ENCODE measurements at regions not wholly inside any gene's neighbourhood (a gene's known extent, or its start where the extent isn't known, plus 50 kb on each side); places are given as distances from the start of the nearest gene placed in this dataset.

- Histone ChIP-seq H3K27me3 (ENCODE audit: control insufficient read depth, insufficient read depth, low read length, poor library complexity, severe bottlenecking) (no peaks in the 10 kb centered on the region), H3K4me3 (ENCODE audit: insufficient read depth, low read depth, low read length) (no peak overlapping the region), H3K4me1 (ENCODE audit: control insufficient read depth, insufficient read depth, low read length) (no peaks in the 10 kb centered on the region), H3K36me3 (ENCODE audit: control insufficient read depth, insufficient read depth, low read length) (no peaks in the 10 kb centered on the region), H3K9me3 (ENCODE audit: control insufficient read depth, low read length) (no peaks in the 10 kb centered on the region), H3K27ac (ENCODE audit: insufficient read depth, low read depth, low read length, poor library complexity, severe bottlenecking) (no peak overlapping the region)
- WGBS, 2 experiments = 77 to 82% methylated on average over 4 to 5 of the region's 5 CpGs
Measured at GRCh38 chr15:31934821-31935220, 95.5 kb upstream of the CHRNA7 start.

GRCh38 chr15:31953478-31953877 lies 76.8 kb upstream of the CHRNA7 start:
- no peak overlapping the region for H3K4me3 ChIP-seq (ENCODE audit: insufficient read depth, low read depth, low read length)
- no peak overlapping the region for H3K27ac ChIP-seq (ENCODE audit: insufficient read depth, low read depth, low read length, poor library complexity, severe bottlenecking)

GRCh38 chr15:31954374-31955172 lies 75.7 kb upstream of the CHRNA7 start:
- 85 to 89% methylated on average over 8 of the region's 8 CpGs for whole genome bisulfite sequencing, 2 experiments
- no peak overlapping the region for H3K4me3 ChIP-seq (ENCODE audit: insufficient read depth, low read depth, low read length)
- peaks cover 2% of the 10 kb centered on the region for H3K9me3 ChIP-seq (ENCODE audit: control insufficient read depth, low read length)
- H3K36me3 ChIP-seq (ENCODE audit: control insufficient read depth, insufficient read depth, low read length) = no peaks in the 10 kb centered on the region
- no peaks in the 10 kb centered on the region for H3K27me3 ChIP-seq (ENCODE audit: control insufficient read depth, insufficient read depth, low read length, poor library complexity, severe bottlenecking)
- H3K27ac ChIP-seq (ENCODE audit: insufficient read depth, low read depth, low read length, poor library complexity, severe bottlenecking) = no peak overlapping the region
- H3K4me1 ChIP-seq (ENCODE audit: control insufficient read depth, insufficient read depth, low read length) = no peaks in the 10 kb centered on the region

More at GRCh38 chr15:31953478-31953877, 76.8 kb upstream of the CHRNA7 start:
- Histone ChIP-seq H3K27me3 (ENCODE audit: control insufficient read depth, insufficient read depth, low read length, poor library complexity, severe bottlenecking) (no peaks in the 10 kb centered on the region), H3K4me1 (ENCODE audit: control insufficient read depth, insufficient read depth, low read length) (no peaks in the 10 kb centered on the region), H3K9me3 (ENCODE audit: control insufficient read depth, low read length) (peaks cover 2% of the 10 kb centered on the region), H3K36me3 (ENCODE audit: control insufficient read depth, insufficient read depth, low read length) (no peaks in the 10 kb centered on the region)
- WGBS, 2 experiments = 90 to 91% methylated on average over 4 of the region's 4 CpGs

GRCh38 chr15:31955734-31956133 lies 74.6 kb upstream of the CHRNA7 start:
- Histone ChIP-seq H3K27ac (ENCODE audit: insufficient read depth, low read depth, low read length, poor library complexity, severe bottlenecking) (no peak overlapping the region), H3K4me3 (ENCODE audit: insufficient read depth, low read depth, low read length) (no peak overlapping the region), H3K36me3 (ENCODE audit: control insufficient read depth, insufficient read depth, low read length) (no peaks in the 10 kb centered on the region), H3K4me1 (ENCODE audit: control insufficient read depth, insufficient read depth, low read length) (no peaks in the 10 kb centered on the region), H3K9me3 (ENCODE audit: control insufficient read depth, low read length) (peaks cover 2% of the 10 kb centered on the region), H3K27me3 (ENCODE audit: control insufficient read depth, insufficient read depth, low read length, poor library complexity, severe bottlenecking) (no peaks in the 10 kb centered on the region)
- 74 to 75% methylated on average over 1 of the region's 1 CpG for WGBS, 2 experiments

- Histone ChIP-seq H3K9me3 (ENCODE audit: control insufficient read depth, low read length) (peaks cover 2% of the 10 kb centered on the region), H3K36me3 (ENCODE audit: control insufficient read depth, insufficient read depth, low read length) (no peaks in the 10 kb centered on the region), H3K4me3 (ENCODE audit: insufficient read depth, low read depth, low read length) (no peak overlapping the region), H3K4me1 (ENCODE audit: control insufficient read depth, insufficient read depth, low read length) (no peaks in the 10 kb centered on the region), H3K27me3 (ENCODE audit: control insufficient read depth, insufficient read depth, low read length, poor library complexity, severe bottlenecking) (no peaks in the 10 kb centered on the region), H3K27ac (ENCODE audit: insufficient read depth, low read depth, low read length, poor library complexity, severe bottlenecking) (no peak overlapping the region)
Measured at GRCh38 chr15:31957581-31957980, 72.7 kb upstream of the CHRNA7 start.

- WGBS, 2 experiments = 94 to 100% methylated on average over 4 to 6 of the region's 7 CpGs
- H3K27ac ChIP-seq (ENCODE audit: insufficient read depth, low read depth, low read length, poor library complexity, severe bottlenecking) = no peak overlapping the region
- H3K9me3 ChIP-seq (ENCODE audit: control insufficient read depth, low read length) = no peaks in the 10 kb centered on the region
- no peak overlapping the region for H3K4me3 ChIP-seq (ENCODE audit: insufficient read depth, low read depth, low read length)
- no peaks in the 10 kb centered on the region for H3K36me3 ChIP-seq (ENCODE audit: control insufficient read depth, insufficient read depth, low read length)
- no peaks in the 10 kb centered on the region for H3K27me3 ChIP-seq (ENCODE audit: control insufficient read depth, insufficient read depth, low read length, poor library complexity, severe bottlenecking)
- peaks cover 1% of the 10 kb centered on the region for H3K4me1 ChIP-seq (ENCODE audit: control insufficient read depth, insufficient read depth, low read length)
Measured at GRCh38 chr15:31964586-31965307, 65.6 kb upstream of the CHRNA7 start.

GRCh38 chr15:31970007-31970406 lies 60.3 kb upstream of the CHRNA7 start:
- WGBS, 2 experiments = 87 to 93% methylated on average over 4 of the region's 4 CpGs

GRCh38 chr15:31973197-31973596 lies 57.1 kb upstream of the CHRNA7 start:
- peaks cover 3% of the 10 kb centered on the region for H3K4me1 ChIP-seq (ENCODE audit: control insufficient read depth, insufficient read depth, low read length)
- 92 to 93% methylated on average over 10 of the region's 10 CpGs for WGBS, 2 experiments

More at GRCh38 chr15:31970007-31970406, 60.3 kb upstream of the CHRNA7 start:
- no peaks in the 10 kb centered on the region for H3K27me3 ChIP-seq (ENCODE audit: control insufficient read depth, insufficient read depth, low read length, poor library complexity, severe bottlenecking)
- H3K4me1 ChIP-seq (ENCODE audit: control insufficient read depth, insufficient read depth, low read length) = peaks cover 3% of the 10 kb centered on the region
- no peak overlapping the region for H3K27ac ChIP-seq (ENCODE audit: insufficient read depth, low read depth, low read length, poor library complexity, severe bottlenecking)
- H3K36me3 ChIP-seq (ENCODE audit: control insufficient read depth, insufficient read depth, low read length) = no peaks in the 10 kb centered on the region
- H3K4me3 ChIP-seq (ENCODE audit: insufficient read depth, low read depth, low read length) = no peak overlapping the region
- H3K9me3 ChIP-seq (ENCODE audit: control insufficient read depth, low read length) = no peaks in the 10 kb centered on the region

GRCh38 chr15:31974154-31974794 lies 56.0 kb upstream of the CHRNA7 start:
- peaks cover 3% of the 10 kb centered on the region for H3K4me1 ChIP-seq (ENCODE audit: control insufficient read depth, insufficient read depth, low read length)
- H3K9me3 ChIP-seq (ENCODE audit: control insufficient read depth, low read length) = no peaks in the 10 kb centered on the region
- H3K36me3 ChIP-seq (ENCODE audit: control insufficient read depth, insufficient read depth, low read length) = no peaks in the 10 kb centered on the region
- H3K27me3 ChIP-seq (ENCODE audit: control insufficient read depth, insufficient read depth, low read length, poor library complexity, severe bottlenecking) = peaks cover 11% of the 10 kb centered on the region
- H3K4me3 ChIP-seq (ENCODE audit: insufficient read depth, low read depth, low read length) = no peak overlapping the region
- H3K27ac ChIP-seq (ENCODE audit: insufficient read depth, low read depth, low read length, poor library complexity, severe bottlenecking) = no peak overlapping the region
- 60 to 66% methylated on average over 6 of the region's 6 CpGs for WGBS, 2 experiments

More at GRCh38 chr15:31973197-31973596, 57.1 kb upstream of the CHRNA7 start:
- Histone ChIP-seq H3K27me3 (ENCODE audit: control insufficient read depth, insufficient read depth, low read length, poor library complexity, severe bottlenecking) (peaks cover 5% of the 10 kb centered on the region), H3K9me3 (ENCODE audit: control insufficient read depth, low read length) (no peaks in the 10 kb centered on the region), H3K27ac (ENCODE audit: insufficient read depth, low read depth, low read length, poor library complexity, severe bottlenecking) (no peak overlapping the region), H3K4me3 (ENCODE audit: insufficient read depth, low read depth, low read length) (no peak overlapping the region), H3K36me3 (ENCODE audit: control insufficient read depth, insufficient read depth, low read length) (no peaks in the 10 kb centered on the region)
